GM21825 (cell line): ENCODE measurements at regions not wholly inside any gene's neighbourhood (a gene's known extent, or its start where the extent isn't known, plus 50 kb on each side); places are given as distances from the start of the nearest gene placed in this dataset.

Experiments
- ATAC-seq: cut with Tn5 transposase; IDR thresholded peaks from one replicate; pipeline ENCODE4 v1.9.1; 2021; ENCODE audit warnings: mild to moderate bottlenecking, moderate library complexity; ENCODE audit not compliant: unreplicated experiment

DNA sequence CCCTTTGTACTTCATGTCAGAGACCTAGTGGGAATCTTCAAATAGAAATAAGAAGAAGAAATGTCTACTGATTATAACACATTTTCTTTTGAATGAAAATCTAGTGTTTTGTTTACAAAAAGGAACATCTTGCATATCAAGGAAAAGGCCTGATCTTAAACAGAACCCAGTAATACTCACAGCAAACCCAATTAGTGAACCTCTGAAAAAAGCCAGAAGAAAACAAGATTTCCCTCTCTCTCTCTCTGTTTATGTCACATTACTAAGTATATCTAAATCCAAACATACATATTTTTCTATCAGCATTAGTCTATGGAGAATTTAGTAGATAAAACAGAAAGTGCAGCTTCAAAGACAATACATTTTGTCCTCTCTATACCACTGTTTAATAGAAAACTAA lies 457.9 kb downstream of the NR2F1-AS1 start:
- ATAC-seq, result no peak

- no peak for ATAC-seq
Measured at GRCh38 chr5:93122446-93122845, 458.6 kb downstream of the NR2F1-AS1 start.

GRCh38 chr5:93120771-93121170 lies 460.2 kb downstream of the NR2F1-AS1 start:
- no peak for ATAC-seq

GRCh38 chr5:93120051-93120450 lies 461.0 kb downstream of the NR2F1-AS1 start:
- ATAC-seq, result no peak

DNA sequence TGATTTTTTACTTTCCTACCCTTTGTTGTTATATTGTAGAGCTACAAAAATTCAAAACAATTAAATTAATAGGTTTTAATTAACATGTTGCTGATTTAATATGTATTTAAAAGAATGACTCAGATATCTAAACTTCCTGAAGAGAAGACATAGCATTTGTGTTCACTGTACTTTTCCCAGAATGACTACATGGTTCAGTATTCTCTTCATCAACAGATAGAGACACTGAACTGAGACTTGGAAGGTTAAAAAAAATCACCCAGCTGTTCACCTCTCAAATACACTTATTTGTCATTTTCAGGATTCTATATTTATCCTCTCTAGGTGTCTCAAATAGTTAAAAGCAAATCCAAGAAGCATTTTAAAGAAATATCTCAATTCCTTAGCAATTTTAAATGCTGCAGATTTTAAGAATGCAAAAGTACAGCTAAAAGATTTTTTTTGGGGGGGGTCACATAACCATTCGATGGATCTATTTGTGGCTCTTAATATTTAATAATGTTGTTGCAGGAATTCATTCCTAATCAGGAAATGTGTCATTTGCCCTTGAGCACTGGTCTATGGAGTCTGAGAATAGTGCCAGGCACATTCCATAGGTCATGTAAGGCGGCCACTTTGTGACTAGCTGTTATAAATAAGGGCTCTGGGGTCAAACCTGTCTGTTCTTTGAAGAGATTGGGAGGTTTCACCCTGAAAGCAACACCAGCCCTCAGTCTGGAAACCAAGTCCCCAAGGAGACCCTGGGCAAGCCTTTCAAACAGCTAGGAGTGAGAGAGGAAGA lies 463.1 kb downstream of the NR2F1-AS1 start:
- ATAC-seq, result no peak

DNA sequence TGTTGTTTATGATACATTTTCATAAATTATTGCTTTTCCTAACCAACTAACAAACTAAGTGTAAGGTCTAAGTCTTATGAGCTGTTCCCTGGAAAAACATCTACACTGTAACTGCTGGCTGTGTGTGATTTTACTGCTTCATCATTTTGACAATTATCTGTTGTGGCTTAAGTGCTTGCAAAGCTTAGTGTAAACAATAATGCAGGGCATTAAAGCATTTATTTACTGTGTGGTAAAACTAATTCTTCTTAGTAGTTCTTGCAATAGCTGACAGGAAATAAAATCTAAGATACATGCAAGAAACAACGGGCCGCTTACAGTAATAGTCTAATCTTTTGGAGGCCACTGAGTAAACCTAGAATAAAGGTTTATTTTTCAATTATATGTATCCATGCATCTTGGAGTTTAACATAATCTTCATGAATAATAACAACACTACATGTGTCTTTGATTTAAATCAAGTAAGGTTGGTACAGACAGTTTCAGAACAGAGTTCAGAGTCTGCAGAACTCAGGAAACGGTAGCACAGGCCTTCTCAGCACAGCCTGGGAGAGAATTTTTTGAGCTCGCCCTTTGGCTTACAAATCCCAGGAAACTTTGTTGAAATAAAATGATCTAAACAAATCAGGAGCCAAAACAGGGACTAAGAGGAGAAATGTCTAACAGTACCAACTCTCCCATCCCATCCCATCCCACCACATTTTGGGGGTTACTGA lies 473.1 kb downstream of the NR2F1-AS1 start:
- ATAC-seq, result no peak

DNA sequence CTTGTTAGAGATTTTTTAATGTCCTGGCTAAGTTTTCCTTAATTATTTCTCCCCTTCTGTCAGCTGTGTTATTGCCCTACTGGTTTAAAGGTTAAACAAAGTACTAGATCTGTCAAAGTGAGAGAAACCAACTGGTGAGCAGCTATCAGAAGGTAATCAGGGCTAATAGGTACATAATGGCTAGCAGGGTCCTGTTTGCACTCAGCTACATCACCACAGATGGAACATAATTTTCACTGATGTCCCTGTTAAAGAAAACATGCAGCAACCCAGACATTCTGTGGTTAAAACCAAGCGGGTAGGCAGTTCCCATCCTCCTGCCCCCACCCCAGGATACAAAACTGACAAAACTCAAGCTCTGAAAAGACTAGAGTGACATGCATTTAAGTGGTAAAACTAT lies 473.9 kb downstream of the NR2F1-AS1 start:
- no peak for ATAC-seq

GRCh38 chr5:93101661-93102060 lies 479.4 kb downstream of the NR2F1-AS1 start:
- no peak for ATAC-seq

- no peak for ATAC-seq
Measured at GRCh38 chr5:93100976-93101375, 480.0 kb downstream of the NR2F1-AS1 start.

DNA sequence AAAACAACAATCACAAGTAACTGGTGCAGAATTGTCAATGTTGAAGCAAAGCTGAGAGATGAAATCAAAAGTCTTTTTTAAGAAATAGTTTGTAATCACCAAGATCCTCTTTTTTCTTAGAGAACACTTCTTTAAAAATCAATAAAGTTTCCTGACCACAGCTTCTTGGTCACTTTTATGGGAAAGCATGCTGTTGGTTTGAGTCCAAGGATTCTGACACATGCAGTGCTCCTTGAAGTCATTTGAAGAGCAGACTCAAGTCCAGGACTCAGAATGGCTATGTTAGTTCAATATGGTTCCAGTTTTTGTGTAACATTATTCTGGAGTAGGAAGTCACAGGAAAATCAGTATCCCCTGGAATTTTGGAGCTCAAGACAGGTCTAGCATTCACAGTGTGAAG lies 480.6 kb downstream of the NR2F1-AS1 start:
- no peak for ATAC-seq

- no peak for ATAC-seq
Measured at GRCh38 chr5:93099902-93100347, 481.1 kb downstream of the NR2F1-AS1 start.

DNA sequence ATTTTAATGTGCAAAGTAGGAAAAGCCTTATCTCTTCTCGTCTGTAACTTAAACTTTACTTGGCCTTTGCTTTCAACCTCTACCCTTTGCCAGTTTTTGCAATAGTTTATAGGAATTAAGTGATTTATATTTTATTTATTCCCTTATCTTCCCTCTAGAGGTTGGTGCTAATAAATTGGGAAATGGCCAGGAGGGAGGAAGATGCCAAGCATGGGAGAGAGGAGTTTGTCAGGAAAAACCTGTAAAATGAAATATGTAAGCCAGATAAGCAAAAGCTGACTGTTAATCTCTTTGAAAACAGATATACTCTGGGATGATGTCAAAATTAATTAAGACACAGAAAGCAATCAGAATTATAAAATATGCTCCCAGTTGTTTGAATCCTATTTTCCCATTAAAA lies 484.5 kb downstream of the NR2F1-AS1 start:
- ATAC-seq, result no peak

DNA sequence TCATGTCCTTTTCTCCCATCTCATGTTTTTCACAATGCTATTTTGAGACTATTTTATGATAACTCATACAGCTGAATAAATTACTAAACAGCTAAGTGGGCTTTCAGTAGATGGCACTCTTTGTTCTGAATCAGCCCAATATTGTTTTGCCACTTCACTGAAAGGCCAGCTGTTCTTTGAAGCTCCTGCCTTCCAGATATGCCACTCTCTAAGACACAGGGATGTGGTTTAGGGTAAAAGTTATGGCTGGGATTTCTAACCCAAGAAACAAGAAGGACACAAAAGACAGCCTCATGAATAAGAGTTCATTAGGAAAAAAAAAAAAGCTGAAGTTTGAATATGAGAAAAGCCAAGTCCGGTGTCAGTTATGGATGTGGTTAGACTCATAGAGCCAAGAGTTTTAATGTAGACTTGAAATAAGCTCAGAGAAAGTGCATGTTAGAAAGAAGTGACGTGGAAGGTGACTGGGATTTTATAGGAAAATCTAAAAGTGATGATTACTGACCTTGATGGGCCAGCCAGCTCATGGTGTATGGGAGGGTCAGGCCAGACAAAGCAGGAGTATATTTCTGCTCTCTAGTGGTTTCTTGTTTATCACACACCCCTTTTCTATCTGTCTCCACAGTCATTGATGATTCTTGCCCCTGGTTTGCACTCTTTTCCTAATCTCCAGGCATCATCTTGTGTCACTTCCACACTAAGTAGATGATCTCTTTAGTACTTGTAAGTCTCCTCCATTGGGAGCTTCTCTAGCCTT lies 488.5 kb downstream of the NR2F1-AS1 start:
- no peak for ATAC-seq

- ATAC-seq, result no peak
Measured at GRCh38 chr5:93090698-93091097, 490.3 kb downstream of the NR2F1-AS1 start.

- no peak for ATAC-seq
Measured at GRCh38 chr5:93088592-93089389, 492.2 kb downstream of the NR2F1-AS1 start.

DNA sequence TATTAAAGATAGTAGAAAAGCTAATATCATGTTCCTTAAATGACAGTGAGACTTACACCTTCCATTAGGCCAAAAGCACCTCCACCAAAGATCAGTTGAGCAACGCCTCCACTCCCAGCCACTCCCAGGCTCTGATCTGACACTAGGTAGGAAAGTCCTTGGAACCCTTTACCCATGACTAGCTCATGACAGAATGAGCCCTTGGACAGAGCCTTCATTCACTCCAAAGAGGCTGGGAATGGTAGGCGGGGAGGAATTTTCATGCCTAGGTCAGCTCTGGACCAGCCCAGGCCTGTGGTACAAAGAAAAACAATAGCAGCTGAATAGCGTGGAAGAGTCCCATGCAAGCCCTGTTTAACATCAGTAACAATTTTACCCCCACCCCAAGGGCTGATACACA lies 493.7 kb downstream of the NR2F1-AS1 start:
- no peak for ATAC-seq

DNA sequence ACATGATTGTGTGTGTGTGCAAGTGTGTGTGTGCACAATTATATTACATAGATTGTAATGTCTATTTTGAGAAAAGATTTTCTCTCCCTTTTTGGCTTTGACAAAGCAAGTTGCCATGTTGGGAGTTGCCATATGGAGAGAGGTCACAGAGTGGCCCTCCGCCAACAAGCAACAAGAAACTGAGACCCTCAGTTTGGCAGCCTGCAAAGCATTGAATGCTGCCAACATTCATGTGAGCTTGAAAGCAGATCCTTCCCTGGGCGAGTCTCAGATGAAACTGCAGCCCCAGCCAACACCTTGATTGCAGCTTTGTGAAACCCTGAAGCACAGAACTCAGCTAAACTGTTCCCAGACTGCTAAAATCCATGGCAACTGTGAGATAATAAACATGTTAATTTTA lies 498.0 kb downstream of the NR2F1-AS1 start:
- no peak for ATAC-seq

- ATAC-seq, result no peak
Measured at GRCh38 chr5:93079046-93079445, 502.0 kb downstream of the NR2F1-AS1 start.

DNA sequence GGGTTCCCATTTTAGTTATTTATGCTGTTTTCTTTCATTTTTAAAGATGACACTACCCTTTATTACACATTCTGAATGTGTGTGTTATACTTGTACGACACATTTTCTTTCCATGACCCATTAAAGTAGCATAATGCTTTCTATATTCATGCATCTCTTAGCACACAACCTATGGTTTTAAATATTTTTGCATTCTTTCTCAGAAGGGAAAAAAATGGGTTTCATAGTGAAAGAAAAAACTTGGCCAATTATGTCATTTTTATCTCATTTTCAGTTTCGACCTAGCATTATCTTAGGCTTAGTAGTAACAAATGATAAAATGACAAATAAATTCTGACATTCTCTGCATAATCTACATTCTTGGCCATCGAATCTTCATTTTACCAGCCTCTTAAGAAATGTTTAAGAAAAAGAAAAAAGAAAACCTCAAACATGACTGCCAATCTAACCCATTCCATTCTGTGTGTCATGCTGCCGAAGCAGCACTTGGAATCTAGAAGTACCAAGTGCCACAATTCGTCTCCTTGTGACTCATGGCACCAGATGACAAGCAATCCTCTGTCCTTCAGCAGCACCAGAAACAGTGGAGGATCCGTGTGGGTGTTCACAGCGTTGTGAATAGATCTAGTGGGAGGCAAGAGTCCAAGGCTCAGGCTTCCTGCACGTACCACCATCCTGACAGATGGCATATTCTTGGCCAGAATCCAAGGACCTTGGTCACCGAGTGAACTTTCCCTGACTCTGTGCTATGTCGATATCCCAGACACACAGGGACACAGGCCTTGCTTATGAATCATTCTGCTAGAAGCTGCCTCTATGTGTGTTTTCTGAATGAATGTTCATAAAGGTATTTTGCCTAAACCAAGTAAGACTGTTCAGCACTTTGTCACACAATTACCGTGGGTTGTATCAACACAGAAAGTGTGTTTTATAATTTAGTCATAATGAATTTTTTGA lies 502.7 kb downstream of the NR2F1-AS1 start:
- peak; percentile 46 for ATAC-seq

DNA sequence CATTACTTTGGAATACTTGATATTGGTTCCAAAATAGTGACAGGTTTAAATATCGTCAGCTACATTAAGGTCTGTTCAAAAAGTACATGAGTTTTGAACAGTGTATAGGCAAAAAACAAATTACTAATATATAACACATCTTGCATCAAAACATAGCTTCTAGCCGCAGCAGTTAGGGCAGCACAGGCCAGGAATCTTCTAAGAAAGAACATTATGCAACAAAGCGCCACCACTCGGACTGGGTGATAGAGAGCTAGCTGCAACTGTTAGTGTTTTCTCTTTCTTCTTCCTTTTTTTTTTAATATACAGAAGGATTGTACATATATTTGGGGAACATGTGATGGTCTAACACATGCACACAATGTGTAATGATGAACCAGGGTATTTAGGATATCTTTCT lies 504.5 kb downstream of the NR2F1-AS1 start:
- no peak for ATAC-seq
